GM13976 (cell line): ENCODE measurements at regions not wholly inside any gene's neighbourhood (a gene's known extent, or its start where the extent isn't known, plus 50 kb on each side); places are given as distances from the start of the nearest gene placed in this dataset.

ENCODE experiments used
- DNase-seq: peaks from one replicate; pipeline ENCODE4 v3.0.0; 2012; ENCODE audit warnings: low spot score
- CTCF ChIP-seq: IDR thresholded peaks from 2 replicates; pipeline ENCODE4 v1.5.1; 2012; ENCODE audit warnings: borderline replicate concordance, mild to moderate bottlenecking; ENCODE audit not compliant: insufficient read depth; ENCODE audit errors: extremely low read depth, missing control alignments, control extremely low read depth
- in situ Hi-C: fragments of 300-500 bp; cut with MboI; formaldehyde crosslinking; loops from one replicate; pipeline ENCODE4 v1.12.0; 2022; ENCODE audit warnings: low sequenced_read_pairs, mixed read lengths, inconsistent platforms; ENCODE audit not compliant: unreplicated experiment

GRCh38 chr6:156694679-156695078 is 82.5 kb upstream of the ARID1B start:
- in situ Hi-C loops, result no loop called here
- TF ChIP-seq CTCF, result no peak

GRCh38 chr6:156691018-156691417 is 86.2 kb upstream of the ARID1B start:
- peak; percentile 66 for DNase-seq
- in situ Hi-C loops, result no loop called here
- no peak for TF ChIP-seq CTCF

More at GRCh38 chr6:156694679-156695078, 82.5 kb upstream of the ARID1B start:
- no peak for DNase-seq

GRCh38 chr6:156689656-156690055 is 87.5 kb upstream of the ARID1B start:
- no peak for DNase-seq
- in situ Hi-C loops, result no loop called here
- no peak for TF ChIP-seq CTCF

- DNase-seq, result no peak
- TF ChIP-seq CTCF, result no peak
- in situ Hi-C loops, result no loop called here
Measured at GRCh38 chr6:156688620-156688971, 88.6 kb upstream of the ARID1B start.

- DNase-seq, result peak; percentile 35
- in situ Hi-C loops, result no loop called here
- no peak for TF ChIP-seq CTCF
Measured at GRCh38 chr6:156687789-156688619, 89.2 kb upstream of the ARID1B start.

GRCh38 chr6:156686995-156687788 is 90.0 kb upstream of the ARID1B start:
- TF ChIP-seq CTCF, result no peak
- peak; percentile 93 for DNase-seq
- in situ Hi-C loops, result no loop called here
